ENCODE measurements at regions not wholly inside any gene's neighbourhood (a gene's known extent, or its start where the extent isn't known, plus 50 kb on each side); places are given as distances from the start of the nearest gene placed in this dataset.

DNA sequence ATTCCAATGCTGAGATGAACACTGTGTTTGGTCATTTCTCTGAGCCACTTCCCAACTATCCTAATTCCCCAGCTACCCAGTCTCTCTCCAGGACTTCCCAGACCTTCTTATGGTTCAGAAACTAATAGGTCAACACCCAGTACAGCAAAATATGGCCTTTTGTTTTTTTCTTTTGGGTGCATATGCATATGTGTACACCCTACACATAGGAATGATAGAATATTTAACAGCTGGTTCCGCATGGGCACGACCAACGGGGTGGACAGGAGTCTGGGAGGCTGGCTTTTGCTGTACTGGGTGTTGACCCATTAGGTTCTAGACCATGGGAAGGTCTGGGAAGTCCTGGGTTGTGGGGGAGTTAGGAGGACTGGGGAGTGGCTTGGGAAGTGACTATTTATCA, 143.9 kb downstream of the MRPS6 start:
- Histone ChIP-seq H3K36me3 (ENCODE audit: control insufficient read depth in 4 of 4, insufficient read depth in 4 of 4, low read length in 4 of 4) (no peaks in the 10 kb centered on the region), H3K4me1 (ENCODE audit: control insufficient read depth in 5 of 5, insufficient read depth in 5 of 5, low read length in 5 of 5) (peaks cover 0 to 13% (median 2%) of the 10 kb centered on the region in 5 donors), H3K27me3 (ENCODE audit: control insufficient read depth in 3 of 3, insufficient read depth in 3 of 3, low read length in 2 of 3) (no peaks in the 10 kb centered on the region), H3K27ac (ENCODE audit: low read depth in 1 of 2, low read length in 1 of 2) (no peak overlapping the region), H3K9me3 (ENCODE audit: control insufficient read depth in 4 of 4, insufficient read depth in 3 of 4, low read length in 3 of 4) (peaks cover 0 to 5% (median 0%) of the 10 kb centered on the region in 4 donors), H3K9ac (ENCODE audit: insufficient read depth in 1 of 2, low read length in 2 of 2) (no peak overlapping the region), H3K4me3 (no peak overlapping the region)
- 94 to 96% methylated on average over 3 of the region's 3 CpGs for WGBS, 2 donors
- ATAC-seq (ENCODE audit: insufficient read depth, low FRiP score), result no peak
- DNase-seq, result no peak
- TF ChIP-seq CTCF (IDR thresholded peaks at IDR 0.05; ENCODE audit: control extremely low read depth, extremely low read depth), result no peak

DNA sequence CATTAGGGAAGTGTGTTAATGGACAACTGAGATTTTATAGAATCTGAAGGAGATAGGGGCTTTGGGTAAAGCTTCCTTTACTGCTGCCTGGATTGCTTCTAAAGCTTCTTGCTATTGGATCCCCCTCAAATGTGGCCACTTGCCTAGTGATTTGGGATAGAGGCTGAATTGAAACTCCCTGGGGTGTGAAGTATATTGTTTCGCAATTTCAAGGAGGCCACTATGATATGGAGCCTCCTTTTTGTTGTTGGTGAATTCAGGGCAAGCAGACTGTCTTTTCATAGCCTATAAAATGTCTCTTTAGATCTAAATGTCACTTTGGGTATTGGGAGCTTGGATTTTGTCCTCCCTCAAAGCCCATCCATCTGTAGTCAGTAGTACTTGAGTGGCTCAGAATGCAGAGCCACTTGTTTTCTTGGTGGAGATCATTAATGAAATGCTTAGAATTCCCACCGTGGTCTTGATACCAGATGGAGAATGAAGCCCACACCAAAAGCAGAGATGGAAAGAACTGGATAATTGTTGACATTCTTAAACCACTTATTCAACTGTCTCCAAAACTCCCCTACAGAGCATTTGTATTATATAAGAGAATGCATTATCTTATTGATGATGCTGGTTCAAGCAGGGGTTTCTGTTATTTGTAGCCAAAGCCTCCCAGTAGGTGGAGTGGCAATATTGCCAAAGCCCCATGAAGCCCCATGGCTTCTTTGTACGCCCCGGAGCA, 144.3 kb upstream of the KCNE2 start:
- Histone ChIP-seq H3K27ac (ENCODE audit: low read depth in 1 of 2, low read length in 1 of 2) (no peak overlapping the region), H3K9ac (ENCODE audit: insufficient read depth in 1 of 2, low read length in 2 of 2) (no peak overlapping the region), H3K4me1 (ENCODE audit: control insufficient read depth in 5 of 5, insufficient read depth in 5 of 5, low read length in 5 of 5) (peaks cover 0 to 13% (median 2%) of the 10 kb centered on the region in 5 donors), H3K9me3 (ENCODE audit: control insufficient read depth in 4 of 4, insufficient read depth in 3 of 4, low read length in 3 of 4) (no peaks in the 10 kb centered on the region), H3K36me3 (ENCODE audit: control insufficient read depth in 4 of 4, insufficient read depth in 4 of 4, low read length in 4 of 4) (no peaks in the 10 kb centered on the region), H3K27me3 (ENCODE audit: control insufficient read depth in 3 of 3, insufficient read depth in 3 of 3, low read length in 2 of 3) (no peaks in the 10 kb centered on the region), H3K4me3 (no peak overlapping the region)
- ATAC-seq (ENCODE audit: insufficient read depth, low FRiP score) (no peak), DNase-seq (no peak)
- WGBS, 2 donors, result 90 to 95% methylated on average over 4 of the region's 4 CpGs
- no peak for TF ChIP-seq CTCF (IDR thresholded peaks at IDR 0.05; ENCODE audit: control extremely low read depth, extremely low read depth)

- WGBS, 2 donors, result 93 to 100% methylated on average over 1 of the region's 1 CpG
- H3K27ac ChIP-seq (ENCODE audit: low read depth in 1 of 2, low read length in 1 of 2), result no peak overlapping the region
- no peaks in the 10 kb centered on the region for H3K36me3 ChIP-seq (ENCODE audit: control insufficient read depth in 4 of 4, insufficient read depth in 4 of 4, low read length in 4 of 4)
- no peaks in the 10 kb centered on the region for H3K9me3 ChIP-seq (ENCODE audit: control insufficient read depth in 4 of 4, insufficient read depth in 3 of 4, low read length in 3 of 4)
- H3K9ac ChIP-seq (ENCODE audit: insufficient read depth in 1 of 2, low read length in 2 of 2), result no peak overlapping the region
- TF ChIP-seq CTCF (IDR thresholded peaks at IDR 0.05; ENCODE audit: control extremely low read depth, extremely low read depth), result no peak
- H3K4me1 ChIP-seq (ENCODE audit: control insufficient read depth in 5 of 5, insufficient read depth in 5 of 5, low read length in 5 of 5), result peaks cover 0 to 9% (median 3%) of the 10 kb centered on the region in 5 donors
- ATAC-seq (ENCODE audit: insufficient read depth, low FRiP score) (no peak), DNase-seq (no peak)
- no peak overlapping the region for H3K4me3 ChIP-seq
- no peaks in the 10 kb centered on the region for H3K27me3 ChIP-seq (ENCODE audit: control insufficient read depth in 3 of 3, insufficient read depth in 3 of 3, low read length in 2 of 3)
Measured at GRCh38 chr21:34220556-34221195, 143.1 kb upstream of the KCNE2 start.
